Tibial artery (tissue), 4 donors: ENCODE measurements at regions not wholly inside any gene's neighbourhood (a gene's known extent, or its start where the extent isn't known, plus 50 kb on each side); places are given as distances from the start of the nearest gene placed in this dataset.

Experiments
- DNase-seq, 2 donors: peaks; one replicate each; pipeline ENCODE4 v3.0.0-alpha.2; 2019
- H3K27ac ChIP-seq, 2 donors: fragments of 200-600 bp; sonication (generic) in 1 of 2; 1 replicate in 1 of 2; 2 replicates in 1 of 2; pipeline ENCODE4 v1.5.1; 2018 to 2019; ENCODE audit warnings: mild to moderate bottlenecking in 1 of 2
- H3K27me3 ChIP-seq, 2 donors: fragments of 200-600 bp; sonication (generic) in 1 of 2; one replicate each; pipeline versions ENCODE4 v1.5.1 to v1.6.0; 2016 to 2019
- H3K36me3 ChIP-seq, 3 donors: fragments of 200-600 bp; sonication (generic) in 2 of 3; one replicate each; pipeline ENCODE4 v1.5.1; 2016 to 2019; ENCODE audit warnings: mild to moderate bottlenecking in 2 of 3
- H3K4me1 ChIP-seq, 4 donors: fragments of 200-600 bp; sonication (generic) in 2 of 4; 1 replicate in 3 of 4; 2 replicates in 1 of 4; pipeline ENCODE4 v1.5.1; 2016 to 2019
- H3K4me3 ChIP-seq, 2 donors: fragments of 200-600 bp; sonication (generic) in 1 of 2; 1 replicate in 1 of 2; 2 replicates in 1 of 2; pipeline ENCODE4 v1.5.1; 2018 to 2019; ENCODE audit warnings: mild to moderate bottlenecking in 2 of 2
- H3K9me3 ChIP-seq, 3 donors: fragments of 200-600 bp; sonication (generic) in 1 of 3; one replicate each; pipeline ENCODE4 v1.5.1; 2016 to 2019
- CTCF ChIP-seq, 2 experiments: fragments of 200-600 bp in 1 of 2; fragments of 450-650 bp in 1 of 2; IDR thresholded peaks; one replicate each; pipeline ENCODE4 v1.5.1; 2017 to 2019; ENCODE audit warnings: antibody characterized with exemption in 2 of 2, mild to moderate bottlenecking in 1 of 2, moderate library complexity in 1 of 2
- intact Hi-C: fragments of 100-400 bp; cut with DNase I; formaldehyde crosslinking; loops from one replicate; pipeline ENCODE4 v1.15.0; 2023; ENCODE audit warnings: low total_unique reads

- H3K27me3 ChIP-seq: peaks cover 0 to 13% of the 10 kb centered on the region in 2 donors
- intact Hi-C loops: no loop called here
- H3K9me3 ChIP-seq: no peaks in the 10 kb centered on the region
- no peak for DNase-seq
- no peak for TF ChIP-seq CTCF (IDR thresholded peaks at IDR 0.05)
- peaks cover 0 to 9% (median 0%) of the 10 kb centered on the region in 4 donors for H3K4me1 ChIP-seq
- H3K36me3 ChIP-seq: no peaks in the 10 kb centered on the region
- H3K4me3 ChIP-seq: no peak overlapping the region
- H3K27ac ChIP-seq: no peak overlapping the region
Measured at GRCh38 chr19:34838248-34838647, 65.2 kb upstream of the ZNF599 start.

GRCh38 chr19:34837262-34837661 is 64.2 kb upstream of the ZNF599 start:
- H3K4me1 ChIP-seq: peaks cover 0 to 9% (median 0%) of the 10 kb centered on the region in 4 donors

GRCh38 chr19:34835631-34836351 is 62.8 kb upstream of the ZNF599 start:
- TF ChIP-seq CTCF (IDR thresholded peaks at IDR 0.05): no peak
- Histone ChIP-seq H3K9me3 (no peaks in the 10 kb centered on the region), H3K36me3 (no peaks in the 10 kb centered on the region), H3K27ac (no peak overlapping the region), H3K4me1 (peaks cover 0 to 9% (median 0%) of the 10 kb centered on the region in 4 donors), H3K4me3 (no peak overlapping the region), H3K27me3 (peaks cover 0 to 13% of the 10 kb centered on the region in 2 donors)
- DNase-seq: no peak
- intact Hi-C loops: no loop called here

More at GRCh38 chr19:34837262-34837661, 64.2 kb upstream of the ZNF599 start:
- DNase-seq: no peak
- Histone ChIP-seq H3K27ac (no peak overlapping the region), H3K9me3 (no peaks in the 10 kb centered on the region), H3K36me3 (no peaks in the 10 kb centered on the region), H3K4me3 (no peak overlapping the region), H3K27me3 (peaks cover 0 to 13% of the 10 kb centered on the region in 2 donors)
- no peak for TF ChIP-seq CTCF (IDR thresholded peaks at IDR 0.05)
- intact Hi-C loops: no loop called here

GRCh38 chr19:34834472-34835061 is 61.6 kb upstream of the ZNF599 start:
- Histone ChIP-seq H3K27ac (no peak overlapping the region), H3K36me3 (no peaks in the 10 kb centered on the region), H3K4me1 (peaks cover 0 to 9% (median 0%) of the 10 kb centered on the region in 4 donors), H3K9me3 (no peaks in the 10 kb centered on the region), H3K4me3 (no peak overlapping the region), H3K27me3 (peaks cover 0 to 11% of the 10 kb centered on the region in 2 donors)
- no peak for DNase-seq
- intact Hi-C loops: no loop called here
- no peak for TF ChIP-seq CTCF (IDR thresholded peaks at IDR 0.05)

- TF ChIP-seq CTCF (IDR thresholded peaks at IDR 0.05): no peak
- intact Hi-C loops: no loop called here
- no peaks in the 10 kb centered on the region for H3K36me3 ChIP-seq
Measured at GRCh38 chr19:34832581-34833112, 59.6 kb upstream of the ZNF599 start.

More at GRCh38 chr19:34832581-34833112, 59.6 kb upstream of the ZNF599 start:
- H3K27me3 ChIP-seq: no peaks in the 10 kb centered on the region
- H3K4me3 ChIP-seq: no peak overlapping the region
- H3K9me3 ChIP-seq: no peaks in the 10 kb centered on the region
- DNase-seq: no peak
- H3K27ac ChIP-seq: no peak overlapping the region
- H3K4me1 ChIP-seq: no peaks in the 10 kb centered on the region
